ENCODE measurements at regions not wholly inside any gene's neighbourhood (a gene's known extent, or its start where the extent isn't known, plus 50 kb on each side); places are given as distances from the start of the nearest gene placed in this dataset.

DNA sequence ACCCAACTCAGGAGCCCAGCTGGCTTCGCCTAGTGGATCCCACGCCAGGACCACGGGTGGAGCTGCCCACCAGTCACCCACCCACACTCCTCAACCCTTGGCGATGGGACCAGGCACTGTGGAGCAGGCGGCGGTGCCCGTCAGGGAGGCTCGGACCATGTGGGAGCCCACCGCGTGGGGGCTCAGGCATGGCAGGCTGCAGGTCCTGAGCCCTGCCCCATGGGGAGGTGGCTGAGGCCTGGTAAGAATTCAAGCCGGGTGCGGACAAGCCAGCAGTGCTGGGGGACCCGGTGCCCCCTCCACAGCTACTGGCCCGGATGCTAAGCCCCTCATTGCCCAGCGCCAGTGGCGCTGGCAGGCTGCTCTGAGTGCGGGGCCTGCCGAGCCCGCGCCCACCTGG is 123.1 kb upstream of the LGSN start:
- Histone ChIP-seq H3K4me2 (no peak overlapping the region), H3K4me1 (peaks cover 12% of the 10 kb centered on the region), H3K4me3 (no peak overlapping the region), H3K9me3 (no peaks in the 10 kb centered on the region), H3K27ac (peak overlapping the region in 1 of 2 experiments; percentile 97; a peak in 3 of 6 replicates)
- no CpG with 5 or more reads among the region's 20 CpGs for WGBS (ENCODE audit: missing lambda C conversion rate)
- ATAC-seq (no peak), DNase-seq (ENCODE audit: low read depth in 1 of 2, low spot score in 1 of 2) (no peak), FAIRE-seq (no peak)
- POLR2A ChIA-PET = interaction anchor here (0.6 to 2.7 kb wide), 13 partner anchors 10 to 155 kb away, joined by 3 to 22 read pairs (median 8); no protein-coding TSS in a partner anchor
- CTCF ChIA-PET = interaction anchor here (1.1 to 1.5 kb wide), 4 partner anchors 31 to 107 kb away, joined by 3 to 4 read pairs (median 4); no protein-coding TSS in a partner anchor
- no peak for TF ChIP-seq ZFP36 (IDR thresholded peaks at IDR 0.05; ENCODE audit: borderline replicate concordance, partially characterized antibody)
- no peak for TF ChIP-seq RCOR1 (IDR thresholded peaks at IDR 0.05; ENCODE audit: low read depth, low read length)

DNA sequence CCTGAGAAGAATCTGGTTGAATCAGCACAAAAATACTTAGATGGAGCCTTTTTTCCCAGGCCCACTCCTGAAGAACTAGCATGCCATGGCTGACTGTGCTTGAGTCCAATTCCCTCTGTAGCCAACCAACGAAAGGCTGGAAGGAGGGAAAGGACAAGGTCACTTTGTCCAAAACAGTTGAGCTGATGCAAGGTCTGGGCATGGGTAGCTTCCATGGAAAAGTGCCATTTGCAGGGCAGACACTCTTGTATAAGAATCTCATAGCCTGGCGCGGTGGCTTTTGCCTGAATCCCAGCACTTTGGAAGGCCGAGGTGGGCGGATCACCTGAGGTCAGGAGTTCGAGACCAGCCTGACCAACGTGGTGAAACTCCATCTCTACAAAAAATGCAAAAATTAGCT is 125.0 kb upstream of the LGSN start:
- H3K4me2 ChIP-seq = no peak overlapping the region
- H3K9me3 ChIP-seq = no peaks in the 10 kb centered on the region
- no peak for DNase-seq (ENCODE audit: low read depth in 1 of 2, low spot score in 1 of 2)
- H3K4me3 ChIP-seq = no peak overlapping the region
- peaks cover 28% of the 10 kb centered on the region for H3K4me1 ChIP-seq
- no peak for FAIRE-seq
- peak overlapping the region; percentile 41 to 74; a peak in 4 of 6 replicates for H3K27ac ChIP-seq
- ChIA-PET CTCF (no interaction called here), POLR2A (no interaction called here)
- TF ChIP-seq RFX5 (IDR thresholded peaks at IDR 0.05) (no peak), ZC3H11A (IDR thresholded peaks at IDR 0.05) (no peak), HDAC2 (IDR thresholded peaks at IDR 0.05) (no peak), RCOR1 (IDR thresholded peaks at IDR 0.05; ENCODE audit: low read depth, low read length) (no peak)
- TF ChIP-seq, protein P1, sequence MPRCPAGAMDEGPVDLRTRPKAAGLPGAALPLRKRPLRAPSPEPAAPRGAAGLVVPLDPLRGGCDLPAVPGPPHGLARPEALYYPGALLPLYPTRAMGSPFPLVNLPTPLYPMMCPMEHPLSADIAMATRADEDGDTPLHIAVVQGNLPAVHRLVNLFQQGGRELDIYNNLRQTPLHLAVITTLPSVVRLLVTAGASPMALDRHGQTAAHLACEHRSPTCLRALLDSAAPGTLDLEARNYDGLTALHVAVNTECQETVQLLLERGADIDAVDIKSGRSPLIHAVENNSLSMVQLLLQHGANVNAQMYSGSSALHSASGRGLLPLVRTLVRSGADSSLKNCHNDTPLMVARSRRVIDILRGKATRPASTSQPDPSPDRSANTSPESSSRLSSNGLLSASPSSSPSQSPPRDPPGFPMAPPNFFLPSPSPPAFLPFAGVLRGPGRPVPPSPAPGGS (IDR thresholded peaks at IDR 0.05) = no peak
- TF ChIP-seq, protein P2, sequence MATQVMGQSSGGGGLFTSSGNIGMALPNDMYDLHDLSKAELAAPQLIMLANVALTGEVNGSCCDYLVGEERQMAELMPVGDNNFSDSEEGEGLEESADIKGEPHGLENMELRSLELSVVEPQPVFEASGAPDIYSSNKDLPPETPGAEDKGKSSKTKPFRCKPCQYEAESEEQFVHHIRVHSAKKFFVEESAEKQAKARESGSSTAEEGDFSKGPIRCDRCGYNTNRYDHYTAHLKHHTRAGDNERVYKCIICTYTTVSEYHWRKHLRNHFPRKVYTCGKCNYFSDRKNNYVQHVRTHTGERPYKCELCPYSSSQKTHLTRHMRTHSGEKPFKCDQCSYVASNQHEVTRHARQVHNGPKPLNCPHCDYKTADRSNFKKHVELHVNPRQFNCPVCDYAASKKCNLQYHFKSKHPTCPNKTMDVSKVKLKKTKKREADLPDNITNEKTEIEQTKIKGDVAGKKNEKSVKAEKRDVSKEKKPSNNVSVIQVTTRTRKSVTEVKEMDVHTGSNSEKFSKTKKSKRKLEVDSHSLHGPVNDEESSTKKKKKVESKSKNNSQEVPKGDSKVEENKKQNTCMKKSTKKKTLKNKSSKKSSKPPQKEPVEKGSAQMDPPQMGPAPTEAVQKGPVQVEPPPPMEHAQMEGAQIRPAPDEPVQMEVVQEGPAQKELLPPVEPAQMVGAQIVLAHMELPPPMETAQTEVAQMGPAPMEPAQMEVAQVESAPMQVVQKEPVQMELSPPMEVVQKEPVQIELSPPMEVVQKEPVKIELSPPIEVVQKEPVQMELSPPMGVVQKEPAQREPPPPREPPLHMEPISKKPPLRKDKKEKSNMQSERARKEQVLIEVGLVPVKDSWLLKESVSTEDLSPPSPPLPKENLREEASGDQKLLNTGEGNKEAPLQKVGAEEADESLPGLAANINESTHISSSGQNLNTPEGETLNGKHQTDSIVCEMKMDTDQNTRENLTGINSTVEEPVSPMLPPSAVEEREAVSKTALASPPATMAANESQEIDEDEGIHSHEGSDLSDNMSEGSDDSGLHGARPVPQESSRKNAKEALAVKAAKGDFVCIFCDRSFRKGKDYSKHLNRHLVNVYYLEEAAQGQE (IDR thresholded peaks at IDR 0.05) = no peak
- WGBS (ENCODE audit: missing lambda C conversion rate) = 86% methylated on average over 7 of the region's 7 CpGs
- ATAC-seq = no peak

DNA sequence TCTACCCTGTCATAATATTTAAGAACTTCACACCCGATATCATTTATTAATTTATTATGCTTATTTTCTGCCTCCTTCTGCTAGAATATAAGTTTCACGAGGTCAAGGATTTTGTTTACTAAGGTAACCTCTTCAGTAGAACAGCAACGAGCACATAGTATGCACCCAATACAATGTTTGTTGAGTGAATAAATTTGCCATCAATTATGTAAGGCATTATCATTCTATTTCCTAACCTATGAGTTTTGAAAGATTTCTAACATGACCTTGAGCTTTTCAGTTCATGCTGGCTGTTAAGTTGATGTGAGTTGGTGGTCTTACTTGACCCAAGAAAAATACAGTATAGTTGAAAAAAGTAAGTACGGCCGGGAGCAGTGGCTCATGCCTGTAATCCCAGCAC is 125.9 kb upstream of the LOC128125822 start:
- DNase-seq (ENCODE audit: low read depth in 1 of 2, low spot score in 1 of 2) = no peak
- POLR2A ChIA-PET = no interaction called here
- Histone ChIP-seq H3K4me2 (no peak overlapping the region), H3K9me3 (no peaks in the 10 kb centered on the region), H3K27ac (peak overlapping the region; percentile 83 to 85; a peak in 5 of 6 replicates), H3K4me3 (no peak overlapping the region), H3K4me1 (peaks cover 33% of the 10 kb centered on the region)
- TF ChIP-seq HOXB13 (CRISPR knock-in tag; IDR thresholded peaks at IDR 0.05; ENCODE audit: low read depth) = no peak
- TF ChIP-seq HDAC2 (IDR thresholded peaks at IDR 0.05) = no peak
- TF ChIP-seq, protein P3, sequence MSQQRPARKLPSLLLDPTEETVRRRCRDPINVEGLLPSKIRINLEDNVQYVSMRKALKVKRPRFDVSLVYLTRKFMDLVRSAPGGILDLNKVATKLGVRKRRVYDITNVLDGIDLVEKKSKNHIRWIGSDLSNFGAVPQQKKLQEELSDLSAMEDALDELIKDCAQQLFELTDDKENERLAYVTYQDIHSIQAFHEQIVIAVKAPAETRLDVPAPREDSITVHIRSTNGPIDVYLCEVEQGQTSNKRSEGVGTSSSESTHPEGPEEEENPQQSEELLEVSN (IDR thresholded peaks at IDR 0.05; ENCODE audit: borderline replicate concordance, low read depth) = no peak
- TF ChIP-seq CHD4 (IDR thresholded peaks at IDR 0.05; ENCODE audit: borderline replicate concordance) = no peak
- TF ChIP-seq JUNB (IDR thresholded peaks at IDR 0.05) = no peak
- no peak for TF ChIP-seq RFX5 (IDR thresholded peaks at IDR 0.05)
- TF ChIP-seq, protein P4, sequence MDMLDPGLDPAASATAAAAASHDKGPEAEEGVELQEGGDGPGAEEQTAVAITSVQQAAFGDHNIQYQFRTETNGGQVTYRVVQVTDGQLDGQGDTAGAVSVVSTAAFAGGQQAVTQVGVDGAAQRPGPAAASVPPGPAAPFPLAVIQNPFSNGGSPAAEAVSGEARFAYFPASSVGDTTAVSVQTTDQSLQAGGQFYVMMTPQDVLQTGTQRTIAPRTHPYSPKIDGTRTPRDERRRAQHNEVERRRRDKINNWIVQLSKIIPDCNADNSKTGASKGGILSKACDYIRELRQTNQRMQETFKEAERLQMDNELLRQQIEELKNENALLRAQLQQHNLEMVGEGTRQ (IDR thresholded peaks at IDR 0.05) = no peak
- no peak for FAIRE-seq
- 86% methylated on average over 5 of the region's 5 CpGs for WGBS (ENCODE audit: missing lambda C conversion rate)
- CTCF ChIA-PET = interaction anchor here (1.1 kb wide), 1 partner anchor 64 kb away, joined by 3 read pairs; no protein-coding TSS in a partner anchor
- no peak for ATAC-seq

DNA sequence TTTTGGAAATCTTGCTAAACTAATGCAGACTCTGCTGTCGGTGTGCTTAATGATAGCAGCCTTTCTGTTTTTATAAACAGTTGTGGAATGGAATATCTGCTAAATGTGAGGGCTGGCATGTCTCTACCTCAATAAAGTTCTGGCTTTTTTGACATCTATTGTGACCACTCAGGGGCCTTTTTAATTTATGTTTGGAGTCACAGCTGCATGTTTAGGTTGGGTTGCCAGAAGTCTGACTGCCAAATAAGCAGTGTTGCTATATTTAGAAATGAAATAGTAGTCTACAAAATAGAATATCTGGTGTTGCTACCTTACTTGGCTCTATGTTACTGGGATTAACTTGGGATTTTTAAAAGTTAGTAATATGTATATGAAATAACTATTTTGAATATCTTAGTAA is 125.1 kb upstream of the LOC128125822 start:
- ATAC-seq = no peak
- 67% methylated on average over 1 of the region's 1 CpG for WGBS (ENCODE audit: missing lambda C conversion rate)
- Histone ChIP-seq H3K27ac (peak overlapping the region; percentile 83 to 85), H3K4me3 (no peak overlapping the region), H3K4me1 (peaks cover 38% of the 10 kb centered on the region), H3K4me2 (peak overlapping the region; percentile 70), H3K9me3 (no peaks in the 10 kb centered on the region)
- ChIA-PET CTCF (interaction anchor here (1.1 kb wide), 1 partner anchor 64 kb away, joined by 3 read pairs; no protein-coding TSS in a partner anchor), POLR2A (no interaction called here)
- DNase-seq (ENCODE audit: low read depth in 1 of 2, low spot score in 1 of 2) = no peak
- no peak for FAIRE-seq
- TF ChIP-seq, protein P5, sequence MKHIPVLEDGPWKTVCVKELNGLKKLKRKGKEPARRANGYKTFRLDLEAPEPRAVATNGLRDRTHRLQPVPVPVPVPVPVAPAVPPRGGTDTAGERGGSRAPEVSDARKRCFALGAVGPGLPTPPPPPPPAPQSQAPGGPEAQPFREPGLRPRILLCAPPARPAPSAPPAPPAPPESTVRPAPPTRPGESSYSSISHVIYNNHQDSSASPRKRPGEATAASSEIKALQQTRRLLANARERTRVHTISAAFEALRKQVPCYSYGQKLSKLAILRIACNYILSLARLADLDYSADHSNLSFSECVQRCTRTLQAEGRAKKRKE (CRISPR knock-in tag; IDR thresholded peaks at IDR 0.05; ENCODE audit: low read depth) = no peak
- TF ChIP-seq, protein P2 (IDR thresholded peaks at IDR 0.05) = no peak
- TF ChIP-seq MYC (IDR thresholded peaks at IDR 0.05; ENCODE audit: borderline replicate concordance, low read length) (no peak), POLR2AphosphoS2 (conservative IDR thresholded peaks at IDR 0.05; ENCODE audit: low read length) (no peak), CHD4 (IDR thresholded peaks at IDR 0.05; ENCODE audit: borderline replicate concordance) (no peak), NR3C1 (IDR thresholded peaks at IDR 0.05) (no peak), CBX2 (IDR thresholded peaks at IDR 0.05; ENCODE audit: borderline replicate concordance, low read depth) (no peak), HOXA7 (CRISPR knock-in tag; IDR thresholded peaks at IDR 0.05) (no peak)

Measured in A549 (cell line).